ENCODE measurements at regions not wholly inside any gene's neighbourhood (a gene's known extent, or its start where the extent isn't known, plus 50 kb on each side); places are given as distances from the start of the nearest gene placed in this dataset.

GRCh38 chr3:135310317-135310716 lies 515.3 kb downstream of the EPHB1 start:
- DNase-seq (ENCODE audit: low read depth in 2 of 2) = no peak

GRCh38 chr3:135311699-135312098 lies 516.6 kb downstream of the EPHB1 start:
- no peak for DNase-seq (ENCODE audit: low read depth in 2 of 2)

- no peak for DNase-seq (ENCODE audit: low read depth in 2 of 2)
Measured at GRCh38 chr3:135314237-135314636, 519.2 kb downstream of the EPHB1 start.

- DNase-seq (ENCODE audit: low read depth in 2 of 2) = no peak
Measured at GRCh38 chr3:135324301-135324700, 529.2 kb downstream of the EPHB1 start.

GRCh38 chr3:135325096-135325495 lies 530.0 kb downstream of the EPHB1 start:
- no peak for DNase-seq (ENCODE audit: low read depth in 2 of 2)

- no peak for DNase-seq (ENCODE audit: low read depth in 2 of 2)
Measured at GRCh38 chr3:135325726-135326235, 530.7 kb downstream of the EPHB1 start.

- no peak for DNase-seq (ENCODE audit: low read depth in 2 of 2)
Measured at GRCh38 chr3:135326851-135327250, 531.8 kb downstream of the EPHB1 start.

GRCh38 chr3:135328036-135328435 lies 533.0 kb downstream of the EPHB1 start:
- DNase-seq (ENCODE audit: low read depth in 2 of 2) = no peak

- no peak for DNase-seq (ENCODE audit: low read depth in 2 of 2)
Measured at GRCh38 chr3:135329479-135329878, 534.4 kb downstream of the EPHB1 start.

GRCh38 chr3:135337192-135337591 lies 542.1 kb downstream of the EPHB1 start:
- no peak for DNase-seq (ENCODE audit: low read depth in 2 of 2)

- no peak for DNase-seq (ENCODE audit: low read depth in 2 of 2)
Measured at GRCh38 chr3:135348690-135349089, 553.6 kb downstream of the EPHB1 start.

- DNase-seq (ENCODE audit: low read depth in 2 of 2) = no peak
Measured at GRCh38 chr3:135349254-135349948, 554.3 kb downstream of the EPHB1 start.

- DNase-seq (ENCODE audit: low read depth in 2 of 2) = no peak
Measured at GRCh38 chr3:135352213-135352612, 557.2 kb downstream of the EPHB1 start.

GRCh38 chr3:135362889-135363288 lies 567.8 kb downstream of the EPHB1 start:
- no peak for DNase-seq (ENCODE audit: low read depth in 2 of 2)

GRCh38 chr3:135364676-135365075 lies 569.6 kb downstream of the EPHB1 start:
- no peak for DNase-seq (ENCODE audit: low read depth in 2 of 2)

- no peak for DNase-seq (ENCODE audit: low read depth in 2 of 2)
Measured at GRCh38 chr3:135366816-135367215, 571.8 kb downstream of the EPHB1 start.

- DNase-seq (ENCODE audit: low read depth in 2 of 2) = no peak
Measured at GRCh38 chr3:135368316-135368715, 573.3 kb downstream of the EPHB1 start.

- DNase-seq (ENCODE audit: low read depth in 2 of 2) = no peak
Measured at GRCh38 chr3:135368781-135369180, 573.7 kb downstream of the EPHB1 start.

- DNase-seq (ENCODE audit: low read depth in 2 of 2) = no peak
Measured at GRCh38 chr3:135374571-135374970, 579.5 kb downstream of the EPHB1 start.

- no peak for DNase-seq (ENCODE audit: low read depth in 2 of 2)
Measured at GRCh38 chr3:135382188-135382587, 583.3 kb upstream of the PPP2R3A start.

- no peak for DNase-seq (ENCODE audit: low read depth in 2 of 2)
Measured at GRCh38 chr3:135382621-135383020, 582.9 kb upstream of the PPP2R3A start.

GRCh38 chr3:135383301-135383700 lies 582.2 kb upstream of the PPP2R3A start:
- no peak for DNase-seq (ENCODE audit: low read depth in 2 of 2)

GRCh38 chr3:135392151-135392550 lies 573.4 kb upstream of the PPP2R3A start:
- DNase-seq (ENCODE audit: low read depth in 2 of 2) = no peak

GRCh38 chr3:135393159-135393558 lies 572.4 kb upstream of the PPP2R3A start:
- DNase-seq (ENCODE audit: low read depth in 2 of 2) = no peak

All from stimulated activated CD8-positive, alpha-beta memory T cell treated with anti-CD3 and anti-CD28 coated beads, Interleukin-2, amount 100 ng/mL, for 1 hour (primary cell).